GM10266 (cell line): ENCODE measurements at regions not wholly inside any gene's neighbourhood (a gene's known extent, or its start where the extent isn't known, plus 50 kb on each side); places are given as distances from the start of the nearest gene placed in this dataset.

Experiments
- DNase-seq: peaks from one replicate; pipeline ENCODE4 v3.0.0; 2012; ENCODE audit errors: extremely low spot score
- TF ChIP-seq, protein P1 (sequence below): IDR thresholded peaks from 2 replicates; pipeline ENCODE4 v1.5.1; 2012; ENCODE audit warnings: mild to moderate bottlenecking, low read depth; ENCODE audit not compliant: control insufficient read depth, insufficient read depth; ENCODE audit errors: missing control alignments

DNA sequence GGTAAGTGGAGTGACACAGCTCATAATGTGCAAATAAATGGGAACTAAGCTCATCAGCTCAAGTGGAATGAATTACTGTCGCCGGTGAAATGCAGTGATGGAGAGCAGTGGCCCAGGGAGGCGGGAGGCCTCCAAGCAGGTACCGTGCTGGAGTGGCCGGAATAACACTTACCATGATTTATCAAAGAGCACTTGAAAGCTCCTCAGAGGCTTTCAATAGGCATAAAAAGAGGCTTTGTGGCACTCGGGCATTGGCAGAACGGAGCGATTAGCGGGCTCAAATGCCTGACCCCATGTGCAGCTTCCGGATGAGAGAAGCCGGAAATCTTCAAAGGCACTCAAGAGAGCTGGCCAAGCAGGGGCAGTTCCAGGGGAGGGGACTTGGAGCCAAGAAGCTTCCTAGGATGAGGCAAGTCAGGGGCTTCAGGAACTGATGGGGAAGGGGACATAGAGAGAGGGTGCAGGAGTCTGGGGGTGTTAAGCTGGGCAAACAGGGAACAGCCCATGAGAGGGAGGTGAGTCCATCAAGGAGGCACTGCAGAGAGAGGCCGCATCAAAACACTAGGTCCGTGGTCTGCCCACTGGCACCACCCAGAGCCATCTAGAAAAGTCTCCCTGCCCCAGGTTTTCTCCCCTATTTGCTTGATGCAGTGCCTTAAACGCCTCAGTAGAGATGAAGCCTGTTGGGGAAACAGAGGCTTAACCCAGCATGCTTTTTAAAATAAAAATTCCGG is 144.0 kb upstream of the IRX6 start:
- DNase-seq, result no peak
- TF ChIP-seq, protein P1, sequence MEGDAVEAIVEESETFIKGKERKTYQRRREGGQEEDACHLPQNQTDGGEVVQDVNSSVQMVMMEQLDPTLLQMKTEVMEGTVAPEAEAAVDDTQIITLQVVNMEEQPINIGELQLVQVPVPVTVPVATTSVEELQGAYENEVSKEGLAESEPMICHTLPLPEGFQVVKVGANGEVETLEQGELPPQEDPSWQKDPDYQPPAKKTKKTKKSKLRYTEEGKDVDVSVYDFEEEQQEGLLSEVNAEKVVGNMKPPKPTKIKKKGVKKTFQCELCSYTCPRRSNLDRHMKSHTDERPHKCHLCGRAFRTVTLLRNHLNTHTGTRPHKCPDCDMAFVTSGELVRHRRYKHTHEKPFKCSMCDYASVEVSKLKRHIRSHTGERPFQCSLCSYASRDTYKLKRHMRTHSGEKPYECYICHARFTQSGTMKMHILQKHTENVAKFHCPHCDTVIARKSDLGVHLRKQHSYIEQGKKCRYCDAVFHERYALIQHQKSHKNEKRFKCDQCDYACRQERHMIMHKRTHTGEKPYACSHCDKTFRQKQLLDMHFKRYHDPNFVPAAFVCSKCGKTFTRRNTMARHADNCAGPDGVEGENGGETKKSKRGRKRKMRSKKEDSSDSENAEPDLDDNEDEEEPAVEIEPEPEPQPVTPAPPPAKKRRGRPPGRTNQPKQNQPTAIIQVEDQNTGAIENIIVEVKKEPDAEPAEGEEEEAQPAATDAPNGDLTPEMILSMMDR, result no peak

DNA sequence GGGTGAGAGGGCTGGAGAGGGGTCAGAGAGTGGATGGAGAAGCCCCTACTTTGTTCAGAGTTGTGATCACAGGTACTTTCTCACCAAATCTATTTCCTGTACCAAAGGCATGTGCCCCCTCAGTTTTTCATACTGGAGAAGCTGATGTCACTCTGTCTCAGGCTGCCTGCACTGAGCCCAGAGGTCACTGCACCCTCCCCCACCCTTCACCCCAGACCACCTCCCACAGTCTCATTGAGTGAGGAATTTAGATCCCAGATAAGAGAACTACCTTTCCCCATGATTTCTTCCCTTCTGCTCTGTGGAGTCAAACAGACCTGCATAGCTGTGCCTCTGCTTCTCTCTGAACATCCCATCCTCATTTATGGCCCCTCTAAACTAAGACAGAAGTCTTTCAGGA is 140.0 kb upstream of the IRX6 start:
- DNase-seq, result no peak
- TF ChIP-seq, protein P1, result no peak

DNA sequence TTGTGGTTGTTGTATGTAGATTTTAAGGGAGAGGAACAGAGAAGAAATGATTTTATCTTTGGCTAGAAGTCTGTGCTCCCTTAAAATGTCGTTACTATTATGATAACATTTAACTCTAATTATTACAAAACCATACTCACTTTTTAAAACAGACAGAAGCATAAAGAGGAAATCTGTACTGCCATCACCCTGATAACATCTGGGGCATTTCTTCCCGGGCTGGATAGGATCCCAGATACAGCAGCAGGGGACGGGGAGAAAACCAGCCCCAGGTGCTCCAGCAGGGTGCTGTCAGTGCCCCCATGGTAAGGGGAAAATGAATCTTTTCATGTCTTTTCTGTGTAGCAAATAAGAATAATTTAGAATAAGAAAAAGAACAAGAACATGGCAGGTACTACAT is 139.4 kb upstream of the IRX6 start:
- TF ChIP-seq, protein P1, result no peak
- no peak for DNase-seq

DNA sequence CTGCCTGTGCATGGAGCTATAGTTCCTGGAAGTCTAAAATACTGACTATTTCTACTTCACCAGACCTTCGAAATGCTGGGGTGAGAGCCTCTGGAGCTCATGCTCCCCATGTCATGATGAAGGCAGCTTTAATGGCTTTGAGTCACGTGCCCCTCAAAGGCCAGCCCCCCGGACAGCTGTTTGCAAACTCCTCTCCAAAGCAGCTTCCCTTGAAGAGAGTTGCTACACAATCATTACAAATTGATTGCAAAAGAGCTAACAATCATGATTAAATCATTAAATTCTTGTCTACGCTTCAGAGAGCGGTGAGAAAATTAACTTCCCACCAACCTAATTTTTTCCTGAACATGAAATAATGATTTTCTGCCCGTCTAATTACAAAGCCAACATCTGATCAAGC is 134.8 kb upstream of the IRX6 start:
- TF ChIP-seq, protein P1, result no peak
- DNase-seq, result no peak

DNA sequence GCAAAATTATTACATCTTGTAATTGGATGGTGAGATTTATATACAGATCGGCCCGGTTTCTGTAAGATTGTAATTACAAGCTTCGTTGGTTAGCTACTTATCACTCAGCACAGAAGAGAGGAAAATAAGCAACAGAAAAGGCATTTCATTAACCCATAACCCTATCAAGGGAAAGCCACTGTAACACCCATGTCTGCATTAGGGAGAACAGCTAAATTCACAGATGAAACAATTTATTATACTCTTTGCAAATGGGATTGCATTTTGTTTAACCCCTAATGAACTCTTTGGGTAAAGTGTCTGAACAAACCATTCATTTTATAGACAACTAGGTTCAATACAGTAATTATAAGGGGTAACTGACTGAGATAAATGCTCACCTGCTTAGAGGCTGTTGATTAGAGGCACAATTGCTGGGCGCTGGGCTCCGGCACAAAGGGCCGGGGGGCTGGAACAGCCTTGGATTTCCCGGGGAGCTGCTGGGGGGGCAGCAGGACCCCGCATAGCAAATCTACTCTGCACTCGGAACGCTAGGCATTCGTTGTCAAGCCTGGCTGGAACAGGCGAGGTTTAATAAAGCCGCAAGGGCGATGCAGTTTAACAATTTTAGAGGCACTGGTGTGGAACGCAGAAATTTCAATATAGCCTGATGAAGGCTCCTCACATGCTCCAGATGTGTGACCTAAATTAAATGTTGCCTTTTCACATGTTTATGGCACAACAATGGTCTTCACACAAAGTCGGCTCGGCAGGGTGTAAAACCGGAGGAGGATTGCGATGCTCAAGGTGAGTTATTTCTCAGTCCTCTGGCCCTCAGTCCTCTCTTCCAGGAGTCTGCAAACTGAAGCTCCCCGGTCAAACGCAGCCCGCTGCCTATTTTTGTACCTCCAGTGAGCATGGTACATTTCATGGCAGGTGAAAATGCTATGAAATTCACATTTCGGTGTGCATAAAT is 134.0 kb upstream of the IRX6 start:
- no peak for DNase-seq
- TF ChIP-seq, protein P1, result no peak

DNA sequence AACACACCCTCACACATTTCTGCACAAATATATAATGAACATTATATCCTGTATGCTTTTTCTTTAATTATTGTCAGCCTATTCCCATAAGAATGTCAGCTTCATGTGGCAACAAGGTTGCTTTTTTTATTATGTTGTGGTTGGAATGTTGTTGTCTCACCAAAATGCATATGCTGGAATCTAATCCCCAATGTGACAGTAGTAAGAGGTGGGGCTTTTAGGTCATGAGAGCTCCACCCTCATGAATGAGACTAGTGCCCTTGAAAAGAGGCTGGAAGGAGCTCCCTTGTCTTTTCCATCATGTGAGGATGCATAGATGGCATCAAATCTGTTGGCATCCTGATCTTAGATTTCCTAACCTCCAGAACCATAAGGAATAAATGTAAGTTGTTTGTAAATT is 131.3 kb upstream of the IRX6 start:
- no peak for DNase-seq
- TF ChIP-seq, protein P1, result no peak

DNA sequence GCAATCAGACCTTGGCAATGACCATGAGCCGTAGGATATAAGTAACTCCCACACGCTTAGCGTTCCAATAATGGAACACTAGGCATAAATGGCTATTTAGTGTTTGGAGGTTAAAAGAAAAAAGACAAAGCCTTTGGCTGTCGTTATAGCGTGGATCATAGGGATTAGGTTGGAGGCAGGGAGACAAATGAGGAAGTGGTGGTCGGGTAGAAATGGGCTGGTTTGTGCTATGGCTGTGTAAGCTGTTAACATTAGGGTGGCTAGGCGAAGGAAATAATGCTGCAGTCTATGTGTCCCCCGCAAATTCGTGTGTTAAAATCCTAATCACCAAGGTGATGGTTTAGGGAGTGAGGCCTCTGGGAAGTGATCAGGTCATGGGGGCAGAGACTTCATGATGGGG is 120.4 kb upstream of the IRX6 start:
- TF ChIP-seq, protein P1, result no peak
- no peak for DNase-seq
